ENCODE measurements at regions not wholly inside any gene's neighbourhood (a gene's known extent, or its start where the extent isn't known, plus 50 kb on each side); places are given as distances from the start of the nearest gene placed in this dataset.

GRCh38 chr3:94440767-94441493 lies 378.1 kb downstream of the NSUN3 start:
- Histone ChIP-seq H3K4me3 (replicated peaks in 1 of 2; ENCODE audit: low read depth in 1 of 2, low read length in 2 of 2) (no peak overlapping the region), H3K79me2 (ENCODE audit: insufficient read depth, low read length) (no peaks in the 10 kb centered on the region), H3K36me3 (ENCODE audit: control insufficient read depth in 1 of 2, insufficient read depth in 2 of 2, low read length in 2 of 2) (no peaks in the 10 kb centered on the region), H3K9me3 (ENCODE audit: control insufficient read depth in 1 of 2, insufficient read depth in 1 of 2, low read depth in 1 of 2, low read length in 2 of 2) (peaks cover 0 to 26% of the 10 kb centered on the region in 2 experiments; a peak in 1 of 4 replicates), H3K4me1 (ENCODE audit: control insufficient read depth in 1 of 2, insufficient read depth in 2 of 2, low read length in 2 of 2) (no peaks in the 10 kb centered on the region), H3K9me2 (ENCODE audit: insufficient read depth) (no peaks in the 10 kb centered on the region), H3K9ac (ENCODE audit: low read length) (no peak overlapping the region), H3K27me3 (ENCODE audit: insufficient read depth, low read length) (no peaks in the 10 kb centered on the region), H3K27ac (ENCODE audit: low read depth, low read length) (no peak overlapping the region), H3K4me2 (ENCODE audit: low read length) (no peak overlapping the region), H2AFZ (ENCODE audit: low read depth, low read length, poor library complexity, severe bottlenecking) (no peak overlapping the region), H4K20me1 (ENCODE audit: insufficient read depth) (no peaks in the 10 kb centered on the region)
- ATAC-seq, result no peak
- no peak for TF ChIP-seq EGR1 (IDR thresholded peaks at IDR 0.05; ENCODE audit: low read depth)
- no peak for TF ChIP-seq SIN3A (IDR thresholded peaks at IDR 0.05; ENCODE audit: low read depth)
- no peak for TF ChIP-seq EZH2phosphoT487 (IDR thresholded peaks at IDR 0.05; ENCODE audit: borderline replicate concordance)
- TF ChIP-seq REST (IDR thresholded peaks at IDR 0.05; ENCODE audit: low read depth), result no peak
- TF ChIP-seq, protein P1, sequence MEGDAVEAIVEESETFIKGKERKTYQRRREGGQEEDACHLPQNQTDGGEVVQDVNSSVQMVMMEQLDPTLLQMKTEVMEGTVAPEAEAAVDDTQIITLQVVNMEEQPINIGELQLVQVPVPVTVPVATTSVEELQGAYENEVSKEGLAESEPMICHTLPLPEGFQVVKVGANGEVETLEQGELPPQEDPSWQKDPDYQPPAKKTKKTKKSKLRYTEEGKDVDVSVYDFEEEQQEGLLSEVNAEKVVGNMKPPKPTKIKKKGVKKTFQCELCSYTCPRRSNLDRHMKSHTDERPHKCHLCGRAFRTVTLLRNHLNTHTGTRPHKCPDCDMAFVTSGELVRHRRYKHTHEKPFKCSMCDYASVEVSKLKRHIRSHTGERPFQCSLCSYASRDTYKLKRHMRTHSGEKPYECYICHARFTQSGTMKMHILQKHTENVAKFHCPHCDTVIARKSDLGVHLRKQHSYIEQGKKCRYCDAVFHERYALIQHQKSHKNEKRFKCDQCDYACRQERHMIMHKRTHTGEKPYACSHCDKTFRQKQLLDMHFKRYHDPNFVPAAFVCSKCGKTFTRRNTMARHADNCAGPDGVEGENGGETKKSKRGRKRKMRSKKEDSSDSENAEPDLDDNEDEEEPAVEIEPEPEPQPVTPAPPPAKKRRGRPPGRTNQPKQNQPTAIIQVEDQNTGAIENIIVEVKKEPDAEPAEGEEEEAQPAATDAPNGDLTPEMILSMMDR (IDR thresholded peaks at IDR 0.05 in 2 of 3, conservative IDR thresholded peaks at IDR 0.05 in 1 of 3; ENCODE audit: borderline replicate concordance in 1 of 3, insufficient read depth in 1 of 3, low read depth in 2 of 3, low read length in 2 of 3), result no peak
- no peak for TF ChIP-seq MAX (IDR thresholded peaks at IDR 0.05)
- no peak for TF ChIP-seq RAD21 (IDR thresholded peaks at IDR 0.05; ENCODE audit: low read depth)
- TF ChIP-seq SRF (IDR thresholded peaks at IDR 0.05; ENCODE audit: low read depth), result no peak
- TF ChIP-seq, protein P2, sequence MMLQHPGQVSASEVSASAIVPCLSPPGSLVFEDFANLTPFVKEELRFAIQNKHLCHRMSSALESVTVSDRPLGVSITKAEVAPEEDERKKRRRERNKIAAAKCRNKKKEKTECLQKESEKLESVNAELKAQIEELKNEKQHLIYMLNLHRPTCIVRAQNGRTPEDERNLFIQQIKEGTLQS (IDR thresholded peaks at IDR 0.05), result no peak
- no TSS peak for BruUV-seq (replicated peaks)
- ChIA-PET RAD21 (ENCODE audit: low non-redundant PET in 1 of 2, low total read pairs in 2 of 2, uncharacterized antibody in 2 of 2, unreplicated experiment in 2 of 2) (no interaction called here), POLR2A (no interaction called here), CTCF (no interaction called here)
- no peak for DNase-seq (ENCODE audit: low read depth, low spot score)
- intact Hi-C loops (cut with micrococcal nuclease), result no loop called here
